Activated CD4-positive, alpha-beta memory T cell treated with anti-CD3 and anti-CD28 coated beads, Interleukin-2, amount 10 ng/mL, durations not matched to agents 7 days and 5 days (primary cell): ENCODE measurements at regions not wholly inside any gene's neighbourhood (a gene's known extent, or its start where the extent isn't known, plus 50 kb on each side); places are given as distances from the start of the nearest gene placed in this dataset.

Source experiments
- CTCF ChIA-PET: fragments of 350-600 bp; sonication (Branson Sonifier 250); formaldehyde crosslinking; loops from one replicate; lab custom pipeline; 2021; ENCODE audit warnings: antibody characterized with exemption, inconsistent platforms; lab: Charles Lee
- POLR2A ChIA-PET: fragments of 350-600 bp; sonication (Branson Sonifier 250); formaldehyde crosslinking; loops from one replicate; lab custom pipeline; 2021; ENCODE audit warnings: antibody characterized with exemption; lab: Charles Lee
- DNase-seq: peaks from one replicate; pipeline ENCODE4 v3.0.0-alpha.2; 2020
- H3K27ac Mint-ChIP-seq: one replicate; pipeline ENCODE4 v1.8.0; 2021; ENCODE audit warnings: mild to moderate bottlenecking, mixed read lengths
- H3K27me3 Mint-ChIP-seq: one replicate; pipeline ENCODE4 v1.8.0; 2021; ENCODE audit warnings: mixed read lengths
- H3K36me3 Mint-ChIP-seq: one replicate; pipeline ENCODE4 v1.8.0; 2021; ENCODE audit warnings: low read depth, mixed read lengths
- H3K4me1 Mint-ChIP-seq: one replicate; pipeline ENCODE4 v1.8.0; 2021; ENCODE audit warnings: mixed read lengths
- H3K4me3 Mint-ChIP-seq: one replicate; pipeline ENCODE4 v1.8.0; 2021; ENCODE audit warnings: mild to moderate bottlenecking, mixed read lengths
- H3K9me3 Mint-ChIP-seq: one replicate; pipeline ENCODE4 v1.8.0; 2021; ENCODE audit warnings: mixed read lengths

- Mint-ChIP-seq H3K27ac (no peak overlapping the region), H3K4me1 (no peaks in the 10 kb centered on the region), H3K9me3 (peaks cover 4% of the 10 kb centered on the region), H3K4me3 (no peak overlapping the region), H3K36me3 (no peaks in the 10 kb centered on the region), H3K27me3 (no peaks in the 10 kb centered on the region)
- ChIA-PET CTCF (no interaction called here), POLR2A (no interaction called here)
- DNase-seq, result no peak
Observed at GRCh38 chr17:13200671-13201070, 182.8 kb upstream of the ELAC2 start.

- no peak for DNase-seq
- H3K36me3 Mint-ChIP-seq, result no peaks in the 10 kb centered on the region
- CTCF ChIA-PET, result no interaction called here
- H3K27me3 Mint-ChIP-seq, result no peaks in the 10 kb centered on the region
- peaks cover 3% of the 10 kb centered on the region for H3K9me3 Mint-ChIP-seq
- no peaks in the 10 kb centered on the region for H3K4me1 Mint-ChIP-seq
- H3K4me3 Mint-ChIP-seq, result no peak overlapping the region
- H3K27ac Mint-ChIP-seq, result no peak overlapping the region
- POLR2A ChIA-PET, result no interaction called here
Observed at GRCh38 chr17:13199425-13199824, 181.6 kb upstream of the ELAC2 start.

- Mint-ChIP-seq H3K27me3 (no peaks in the 10 kb centered on the region), H3K4me1 (no peaks in the 10 kb centered on the region), H3K9me3 (no peaks in the 10 kb centered on the region), H3K27ac (no peak overlapping the region), H3K4me3 (no peak overlapping the region), H3K36me3 (no peaks in the 10 kb centered on the region)
- DNase-seq, result no peak
- CTCF ChIA-PET, result no interaction called here
- POLR2A ChIA-PET, result no interaction called here
Observed at GRCh38 chr17:13197586-13197985, 179.8 kb upstream of the ELAC2 start.

GRCh38 chr17:13194887-13195286 is 177.1 kb upstream of the ELAC2 start:
- Mint-ChIP-seq H3K9me3 (peaks cover 2% of the 10 kb centered on the region), H3K27me3 (no peaks in the 10 kb centered on the region), H3K4me1 (no peaks in the 10 kb centered on the region), H3K27ac (no peak overlapping the region), H3K36me3 (no peaks in the 10 kb centered on the region), H3K4me3 (no peak overlapping the region)
- POLR2A ChIA-PET, result no interaction called here
- DNase-seq, result no peak
- CTCF ChIA-PET, result no interaction called here

GRCh38 chr17:13182854-13183253 is 165.0 kb upstream of the ELAC2 start:
- ChIA-PET CTCF (no interaction called here), POLR2A (no interaction called here)
- H3K4me3 Mint-ChIP-seq, result no peak overlapping the region
- no peak for DNase-seq
- H3K36me3 Mint-ChIP-seq, result no peaks in the 10 kb centered on the region
- H3K4me1 Mint-ChIP-seq, result no peaks in the 10 kb centered on the region
- no peaks in the 10 kb centered on the region for H3K9me3 Mint-ChIP-seq
- H3K27ac Mint-ChIP-seq, result no peak overlapping the region
- no peaks in the 10 kb centered on the region for H3K27me3 Mint-ChIP-seq

- Mint-ChIP-seq H3K36me3 (no peaks in the 10 kb centered on the region), H3K27ac (no peak overlapping the region), H3K4me3 (no peak overlapping the region), H3K27me3 (no peaks in the 10 kb centered on the region), H3K9me3 (no peaks in the 10 kb centered on the region), H3K4me1 (no peaks in the 10 kb centered on the region)
- no peak for DNase-seq
- CTCF ChIA-PET, result no interaction called here
- POLR2A ChIA-PET, result no interaction called here
Observed at GRCh38 chr17:13182450-13182849, 164.6 kb upstream of the ELAC2 start.

- no peaks in the 10 kb centered on the region for H3K27me3 Mint-ChIP-seq
- CTCF ChIA-PET, result no interaction called here
- POLR2A ChIA-PET, result no interaction called here
- no peak overlapping the region for H3K27ac Mint-ChIP-seq
- DNase-seq, result no peak
- H3K4me1 Mint-ChIP-seq, result no peaks in the 10 kb centered on the region
- no peaks in the 10 kb centered on the region for H3K36me3 Mint-ChIP-seq
- no peaks in the 10 kb centered on the region for H3K9me3 Mint-ChIP-seq
- no peak overlapping the region for H3K4me3 Mint-ChIP-seq
Observed at GRCh38 chr17:13181683-13182082, 163.9 kb upstream of the ELAC2 start.

- Mint-ChIP-seq H3K27ac (no peak overlapping the region), H3K4me3 (no peak overlapping the region), H3K27me3 (no peaks in the 10 kb centered on the region), H3K4me1 (no peaks in the 10 kb centered on the region), H3K9me3 (peaks cover 7% of the 10 kb centered on the region), H3K36me3 (no peaks in the 10 kb centered on the region)
- ChIA-PET CTCF (no interaction called here), POLR2A (no interaction called here)
- no peak for DNase-seq
Observed at GRCh38 chr17:13176436-13176835, 158.6 kb upstream of the ELAC2 start.

- Mint-ChIP-seq H3K27ac (no peak overlapping the region), H3K9me3 (peaks cover 12% of the 10 kb centered on the region), H3K4me1 (no peaks in the 10 kb centered on the region), H3K27me3 (no peaks in the 10 kb centered on the region), H3K36me3 (no peaks in the 10 kb centered on the region), H3K4me3 (no peak overlapping the region)
- DNase-seq, result no peak
- CTCF ChIA-PET, result no interaction called here
- POLR2A ChIA-PET, result no interaction called here
Observed at GRCh38 chr17:13171790-13172189, 154.0 kb upstream of the ELAC2 start.

GRCh38 chr17:13162361-13162760 is 144.5 kb upstream of the ELAC2 start:
- ChIA-PET CTCF (no interaction called here), POLR2A (no interaction called here)
- no peak overlapping the region for H3K27ac Mint-ChIP-seq
- no peaks in the 10 kb centered on the region for H3K36me3 Mint-ChIP-seq
- H3K4me1 Mint-ChIP-seq, result no peaks in the 10 kb centered on the region
- no peaks in the 10 kb centered on the region for H3K9me3 Mint-ChIP-seq
- H3K27me3 Mint-ChIP-seq, result peaks cover 2% of the 10 kb centered on the region
- DNase-seq, result no peak
- H3K4me3 Mint-ChIP-seq, result no peak overlapping the region

GRCh38 chr17:13160790-13161189 is 143.0 kb upstream of the ELAC2 start:
- no peaks in the 10 kb centered on the region for H3K9me3 Mint-ChIP-seq
- H3K27me3 Mint-ChIP-seq, result no peaks in the 10 kb centered on the region
- no peaks in the 10 kb centered on the region for H3K36me3 Mint-ChIP-seq
- H3K4me3 Mint-ChIP-seq, result no peak overlapping the region
- no peak for DNase-seq
- no peaks in the 10 kb centered on the region for H3K4me1 Mint-ChIP-seq
- H3K27ac Mint-ChIP-seq, result no peak overlapping the region
- ChIA-PET POLR2A (no interaction called here), CTCF (no interaction called here)

GRCh38 chr17:13160296-13160695 is 142.5 kb upstream of the ELAC2 start:
- no peaks in the 10 kb centered on the region for H3K4me1 Mint-ChIP-seq
- no peak overlapping the region for H3K27ac Mint-ChIP-seq
- CTCF ChIA-PET, result no interaction called here

GRCh38 chr17:13158494-13159240 is 140.8 kb upstream of the ELAC2 start:
- POLR2A ChIA-PET, result no interaction called here
- Mint-ChIP-seq H3K27ac (no peak overlapping the region), H3K4me1 (no peaks in the 10 kb centered on the region), H3K27me3 (no peaks in the 10 kb centered on the region), H3K4me3 (no peak overlapping the region), H3K36me3 (no peaks in the 10 kb centered on the region), H3K9me3 (no peaks in the 10 kb centered on the region)
- DNase-seq, result no peak
- CTCF ChIA-PET, result no interaction called here

More at GRCh38 chr17:13160296-13160695, 142.5 kb upstream of the ELAC2 start:
- Mint-ChIP-seq H3K36me3 (no peaks in the 10 kb centered on the region), H3K9me3 (no peaks in the 10 kb centered on the region), H3K4me3 (no peak overlapping the region), H3K27me3 (no peaks in the 10 kb centered on the region)
- POLR2A ChIA-PET, result no interaction called here
- no peak for DNase-seq

- H3K36me3 Mint-ChIP-seq, result no peaks in the 10 kb centered on the region
- ChIA-PET POLR2A (no interaction called here), CTCF (no interaction called here)
- no peaks in the 10 kb centered on the region for H3K4me1 Mint-ChIP-seq
- H3K4me3 Mint-ChIP-seq, result no peak overlapping the region
- DNase-seq, result no peak
- no peaks in the 10 kb centered on the region for H3K9me3 Mint-ChIP-seq
- no peak overlapping the region for H3K27ac Mint-ChIP-seq
- H3K27me3 Mint-ChIP-seq, result no peaks in the 10 kb centered on the region
Observed at GRCh38 chr17:13157656-13158055, 139.8 kb upstream of the ELAC2 start.
